HG03039 (cell line): ENCODE measurements at regions not wholly inside any gene's neighbourhood (a gene's known extent, or its start where the extent isn't known, plus 50 kb on each side); places are given as distances from the start of the nearest gene placed in this dataset.
"Not testable (repeated sequence)": the region's sequence is repeated elsewhere in the genome, so short reads cannot be mapped to it uniquely, and the experiment has no call there.

Source experiments
- ATAC-seq: cut with Tn5 transposase; IDR thresholded peaks from one replicate; pipeline ENCODE4 v1.9.1; 2021; ENCODE audit warnings: mild to moderate bottlenecking, moderate library complexity; ENCODE audit not compliant: unreplicated experiment

DNA sequence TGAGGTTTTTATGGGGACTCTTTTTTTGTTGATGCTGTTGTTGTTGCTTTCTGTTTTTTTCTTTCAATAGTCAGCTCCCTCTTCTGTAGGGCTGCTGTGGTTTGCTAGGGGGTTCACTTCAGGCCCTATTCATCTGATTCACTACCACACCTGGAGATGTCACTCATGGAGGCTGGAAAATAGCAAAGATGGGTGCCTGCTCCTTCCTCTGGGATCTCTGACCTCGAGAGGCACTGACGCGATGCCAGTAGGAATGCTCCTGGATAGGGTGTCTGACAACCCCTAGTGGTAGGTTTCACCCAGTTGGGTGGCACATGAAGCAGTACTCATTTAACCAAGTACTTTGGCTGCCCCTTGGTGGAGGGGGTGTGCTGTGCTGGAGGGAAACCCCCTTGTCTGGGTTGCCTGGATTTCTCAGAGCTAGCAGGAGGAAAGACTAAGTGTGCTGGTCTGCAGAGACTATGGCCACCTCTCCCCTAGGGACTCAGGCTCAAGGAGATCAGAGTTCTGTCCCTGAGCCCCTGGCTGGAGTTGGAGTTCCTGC, 745.5 kb downstream of the TMTC2 start:
- no peak for ATAC-seq

DNA sequence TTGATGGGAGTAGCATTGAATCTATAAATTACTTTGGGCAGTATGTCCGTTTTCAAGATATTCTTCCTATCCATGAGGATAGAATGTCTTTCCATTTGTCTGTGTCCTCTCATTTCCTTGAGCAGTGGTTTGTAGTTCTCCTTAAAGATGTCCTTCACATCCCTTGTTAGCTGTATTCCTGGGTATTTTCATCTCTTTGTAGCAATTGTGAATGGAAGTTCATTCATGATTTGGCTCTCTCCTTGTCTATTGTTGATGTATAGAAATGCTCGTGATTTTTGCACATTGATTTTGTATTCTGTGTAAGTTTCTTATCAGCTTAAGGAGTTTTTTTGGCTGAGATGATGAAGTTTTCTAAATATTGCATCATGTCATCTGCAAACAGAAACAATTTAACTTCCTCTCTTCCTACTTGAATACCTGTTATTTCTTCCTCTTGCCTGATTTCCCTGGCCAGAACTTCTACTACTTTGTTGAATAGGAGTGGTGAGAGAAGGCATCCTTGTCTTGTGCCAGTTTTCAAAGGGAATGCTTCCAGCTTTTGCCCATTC, 741.0 kb downstream of the TMTC2 start:
- ATAC-seq: not testable (repeated sequence)

- no peak for ATAC-seq
Observed at GRCh38 chr12:83414981-83415380, 728.3 kb downstream of the TMTC2 start.

DNA sequence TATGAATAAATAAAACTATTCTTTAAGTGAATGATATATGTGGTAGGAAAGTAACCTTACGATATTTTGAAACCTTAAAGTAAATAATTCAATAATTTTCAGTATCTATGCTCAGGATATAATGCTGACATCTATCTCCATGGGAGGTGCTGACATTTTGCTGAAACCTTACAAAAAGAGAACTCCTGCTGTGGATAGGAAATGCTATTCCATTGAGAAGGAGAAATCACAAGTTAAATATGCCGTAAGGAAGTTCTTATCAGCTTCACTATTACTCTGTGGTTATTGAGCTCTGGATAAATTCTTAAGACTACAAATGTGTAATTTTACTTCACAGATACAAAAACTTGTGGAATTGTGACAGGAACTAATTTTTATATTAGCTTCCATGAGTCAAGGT, 722.1 kb downstream of the TMTC2 start:
- ATAC-seq: no peak

- ATAC-seq: no peak
Observed at GRCh38 chr12:83408146-83408545, 721.4 kb downstream of the TMTC2 start.

DNA sequence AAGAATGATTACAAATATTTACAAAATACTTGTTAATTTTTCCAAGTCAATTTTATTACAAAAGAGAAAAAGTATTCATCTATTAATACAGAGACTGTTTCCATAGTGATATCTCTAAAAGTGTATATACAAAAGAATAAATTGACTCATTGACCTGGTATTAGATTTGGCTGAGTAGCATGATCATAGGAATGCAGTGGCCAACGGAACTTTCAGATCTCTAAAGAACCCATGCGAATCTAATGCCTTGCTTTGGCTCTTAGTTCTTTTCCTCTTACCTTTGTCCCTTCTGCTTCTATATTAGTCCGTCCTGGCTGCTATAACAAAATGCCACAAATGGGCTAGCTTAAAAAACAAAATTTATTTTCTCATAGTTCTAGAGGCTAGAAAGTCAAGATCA, 717.8 kb downstream of the TMTC2 start:
- no peak for ATAC-seq

DNA sequence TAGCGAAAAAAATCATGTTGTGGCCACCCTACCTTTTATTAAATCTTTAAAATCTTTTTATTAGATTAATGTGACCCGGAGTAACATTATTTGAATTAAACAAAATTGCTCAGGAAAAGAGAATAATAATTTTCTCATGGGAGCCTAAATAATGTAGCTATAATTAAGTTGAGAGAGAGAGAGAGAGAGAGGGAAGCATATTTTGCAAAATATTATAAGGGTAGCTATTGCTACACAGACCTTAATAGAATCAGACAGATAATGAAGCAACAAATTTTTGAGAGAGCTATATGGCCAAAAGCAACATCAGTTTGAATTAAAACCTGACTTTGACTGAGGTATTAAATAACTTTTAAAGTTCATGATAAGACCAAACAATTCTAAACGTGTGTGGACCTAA, 703.5 kb downstream of the TMTC2 start:
- no peak for ATAC-seq

DNA sequence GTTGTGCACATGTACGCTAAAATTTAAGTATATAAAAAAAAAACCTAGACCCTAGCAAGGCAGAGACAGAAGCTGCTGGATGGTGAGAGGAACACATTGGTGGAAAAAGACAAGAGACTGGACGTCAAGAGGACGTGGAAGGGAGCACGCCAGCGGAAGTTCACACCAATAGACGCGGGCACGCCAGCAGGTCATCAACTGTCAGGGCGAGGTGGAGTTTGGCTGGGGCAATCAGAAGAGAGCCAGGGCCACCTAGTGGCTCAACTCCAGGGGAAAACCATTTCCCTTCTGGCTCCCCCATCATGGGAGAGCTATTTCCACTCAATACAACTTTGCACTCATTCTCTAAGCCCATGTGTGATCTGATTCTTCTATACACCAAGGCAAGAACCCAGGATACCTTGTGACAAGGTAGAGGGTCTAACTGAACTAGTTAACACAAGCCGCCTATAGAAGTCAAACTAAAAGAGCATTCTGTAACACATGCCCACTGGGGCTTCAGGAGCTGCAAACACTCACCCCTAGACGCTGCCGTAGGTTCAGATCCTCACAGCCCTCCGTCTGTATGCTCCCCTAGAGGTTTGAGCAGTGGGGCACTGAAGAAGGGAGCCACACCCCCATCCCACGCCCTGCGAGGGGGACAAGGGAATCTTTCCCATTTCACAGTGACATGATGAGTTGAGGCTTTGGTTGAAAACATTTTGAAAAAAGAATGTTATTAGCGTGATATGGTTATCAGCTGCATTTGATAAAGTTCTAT, 702.7 kb downstream of the TMTC2 start:
- ATAC-seq: no peak

GRCh38 chr12:83388551-83388950, 701.8 kb downstream of the TMTC2 start:
- ATAC-seq: no peak

GRCh38 chr12:83386527-83387264, 700.0 kb downstream of the TMTC2 start:
- ATAC-seq: no peak

GRCh38 chr12:83378186-83378727, 691.6 kb downstream of the TMTC2 start:
- no peak for ATAC-seq

GRCh38 chr12:83365317-83365716, 678.6 kb downstream of the TMTC2 start:
- ATAC-seq: no peak

- ATAC-seq: no peak
Observed at GRCh38 chr12:83361475-83361874, 674.8 kb downstream of the TMTC2 start.

DNA sequence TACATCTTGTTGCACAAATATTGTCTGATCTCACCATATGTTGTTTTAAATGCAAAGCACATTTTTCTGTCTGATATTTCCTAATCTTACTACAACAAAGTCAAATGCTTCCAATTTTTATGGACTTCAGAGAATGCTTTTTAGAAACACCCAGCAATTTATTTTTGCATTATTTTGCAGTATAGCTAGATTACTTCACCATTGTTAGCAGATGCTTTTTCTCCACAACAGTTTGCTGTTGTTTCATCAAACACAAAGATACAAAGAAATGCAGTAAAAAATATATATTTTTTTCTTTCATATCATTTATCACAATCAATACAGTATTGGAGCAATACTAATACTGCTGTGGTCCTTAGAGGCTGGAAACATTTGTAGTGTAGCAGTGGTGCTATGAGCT, 674.4 kb downstream of the TMTC2 start:
- ATAC-seq: no peak

GRCh38 chr12:83349907-83350611, 663.4 kb downstream of the TMTC2 start:
- no peak for ATAC-seq

GRCh38 chr12:83346333-83346732, 659.6 kb downstream of the TMTC2 start:
- no peak for ATAC-seq

- no peak for ATAC-seq
Observed at GRCh38 chr12:83343767-83344166, 657.1 kb downstream of the TMTC2 start.

DNA sequence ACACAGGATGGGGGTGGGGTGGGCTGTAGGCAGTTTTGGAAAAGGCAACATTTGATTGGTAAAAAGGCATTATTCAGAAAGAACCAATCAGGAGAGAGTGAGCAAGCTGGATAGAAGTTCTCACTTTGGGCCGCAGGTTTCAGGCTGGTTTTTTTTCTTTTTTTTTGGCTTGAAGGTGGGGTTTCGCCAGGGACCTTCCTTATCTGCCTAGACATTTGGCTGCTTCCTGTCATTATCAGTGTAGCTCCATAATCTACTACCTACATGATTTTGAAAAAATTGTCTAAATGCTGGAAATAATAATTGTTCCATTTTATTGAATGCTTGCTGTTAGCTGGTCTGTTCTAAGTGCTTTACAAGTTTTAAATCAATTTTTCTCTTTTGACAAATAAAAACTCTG, 649.0 kb downstream of the TMTC2 start:
- ATAC-seq: no peak

DNA sequence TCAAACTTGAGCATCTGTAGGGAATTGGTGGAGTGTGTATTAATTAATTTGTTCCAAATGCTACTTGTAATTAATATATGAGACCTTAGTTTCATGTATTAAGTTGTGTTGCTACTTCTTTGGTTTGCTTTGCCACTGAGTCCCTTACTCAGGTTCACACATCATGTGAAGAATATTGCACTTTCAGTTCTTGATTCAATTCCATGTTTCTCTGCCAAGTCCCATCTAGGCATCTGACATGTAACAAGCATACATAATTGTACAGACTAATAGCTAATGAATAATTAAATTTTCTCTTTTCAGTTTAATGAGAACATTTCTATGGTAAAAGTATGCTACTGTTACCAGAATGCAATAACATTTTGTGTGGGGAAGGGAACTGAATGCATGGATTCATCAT, 640.0 kb downstream of the TMTC2 start:
- ATAC-seq: no peak

DNA sequence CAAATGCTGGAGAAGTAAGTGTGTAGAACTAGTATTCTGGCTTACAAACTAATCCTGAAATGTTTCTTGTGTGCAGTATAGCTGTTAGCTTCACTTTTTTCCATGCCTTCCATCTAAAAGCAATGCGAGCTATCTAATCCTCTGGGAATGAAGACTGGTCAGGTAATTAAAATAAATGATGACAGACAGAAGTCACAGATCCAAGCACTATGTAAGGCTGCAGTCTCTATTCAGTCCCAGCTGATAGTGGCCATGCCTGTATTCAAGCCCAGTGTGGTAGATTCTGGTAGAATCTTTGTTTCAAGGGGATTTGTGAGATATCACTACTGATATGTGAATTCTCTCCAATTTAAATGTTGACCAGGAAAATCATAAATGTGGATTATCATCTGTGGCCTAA, 637.2 kb downstream of the TMTC2 start:
- ATAC-seq: no peak

- no peak for ATAC-seq
Observed at GRCh38 chr12:83322809-83323208, 636.1 kb downstream of the TMTC2 start.
